HEK293 (cell line): ENCODE measurements at regions not wholly inside any gene's neighbourhood (a gene's known extent, or its start where the extent isn't known, plus 50 kb on each side); places are given as distances from the start of the nearest gene placed in this dataset.
A peak's percentile ranks its signal among the peaks of the same experiment; 100 is the strongest.
"Not testable (repeated sequence)": the region's sequence is repeated elsewhere in the genome, so short reads cannot be mapped to it uniquely, and the experiment has no call there.

Source experiments
- CTCF ChIA-PET: fragments of 350-600 bp; formaldehyde crosslinking; extraction: SDS; loops from one replicate; lab custom pipeline; 2021; ENCODE audit warnings: antibody characterized with exemption; lab: Yijun Ruan, JAX
- POLR2A ChIA-PET: fragments of 300-600 bp; formaldehyde crosslinking; extraction: SDS; loops from one replicate; lab custom pipeline; 2020; ENCODE audit warnings: antibody characterized with exemption, inconsistent platforms; lab: Yijun Ruan, JAX
- H3K27ac ChIP-seq: fragments of 200-500 bp; sonication (Bioruptor generic); 2 replicates; pipeline ENCODE4 v1.5.1; 2014; ENCODE audit warnings: low read depth, low read length, control low read depth, inconsistent platforms; ENCODE audit errors: extremely low read depth
- H3K36me3 ChIP-seq, 2 experiments: fragments of 200-500 bp in 1 of 2; sonication (Bioruptor generic) in 1 of 2; 1 replicate in 1 of 2; 2 replicates in 1 of 2; pipeline ENCODE4 v1.5.1; 2014 to 2017; ENCODE audit warnings: inconsistent platforms in 2 of 2, low read length in 2 of 2; ENCODE audit not compliant: control insufficient read depth in 2 of 2, insufficient read depth in 1 of 2
- H3K4me1 ChIP-seq: fragments of 200-500 bp; sonication (Bioruptor generic); 2 replicates; pipeline ENCODE4 v1.5.1; 2014; ENCODE audit warnings: mild to moderate bottlenecking, low read length, inconsistent platforms; ENCODE audit not compliant: control insufficient read depth, insufficient read depth
- H3K4me3 ChIP-seq: 2 replicates; pipeline ENCODE4 v1.5.1; 2011; ENCODE audit warnings: low read depth, mild to moderate bottlenecking, control low read depth, low read length, moderate library complexity
- H3K9me3 ChIP-seq: fragments of 200-500 bp; sonication (Bioruptor generic); 2 replicates; pipeline ENCODE4 v1.5.1; 2014; ENCODE audit warnings: low read depth, low read length, inconsistent platforms; ENCODE audit not compliant: control insufficient read depth, insufficient read depth
- EGR2 ChIP-seq: fragments of 450-650 bp; formaldehyde crosslinking; IDR thresholded peaks from 2 replicates; pipeline ENCODE4 v1.5.1; 2016; ENCODE audit warnings: low read depth, missing biosample characterization, missing genetic modification characterization
- GLIS1 ChIP-seq: fragments of 450-650 bp; formaldehyde crosslinking; IDR thresholded peaks from 2 replicates; pipeline ENCODE4 v1.5.1; 2016; ENCODE audit warnings: missing biosample characterization, missing genetic modification characterization
- GLIS2 ChIP-seq: fragments of 450-650 bp; formaldehyde crosslinking; IDR thresholded peaks from 2 replicates; pipeline ENCODE4 v1.5.1; 2016; ENCODE audit warnings: missing biosample characterization, missing genetic modification characterization
- HOXA7 ChIP-seq: sonication (generic); formaldehyde crosslinking; IDR thresholded peaks from 2 replicates; pipeline ENCODE4 v1.8.1; 2022; ENCODE audit warnings: missing genetic modification reagents, borderline replicate concordance
- MZF1 ChIP-seq: fragments of 450-650 bp; formaldehyde crosslinking; IDR thresholded peaks from 2 replicates; pipeline ENCODE4 v1.5.1; 2017; ENCODE audit warnings: missing biosample characterization, missing genetic modification characterization, borderline replicate concordance
- ZFP37 ChIP-seq: fragments of 450-650 bp; formaldehyde crosslinking; IDR thresholded peaks from 2 replicates; pipeline ENCODE4 v1.5.1; 2016; ENCODE audit warnings: missing biosample characterization, missing genetic modification characterization
- ZNF146 ChIP-seq: fragments of 450-650 bp; formaldehyde crosslinking; IDR thresholded peaks from 2 replicates; pipeline ENCODE4 v1.5.1; 2016; ENCODE audit warnings: missing biosample characterization, missing genetic modification characterization
- ZNF155 ChIP-seq: fragments of 450-650 bp; formaldehyde crosslinking; IDR thresholded peaks from 2 replicates; pipeline ENCODE4 v1.5.1; 2016; ENCODE audit warnings: missing biosample characterization, missing genetic modification characterization
- ZNF19 ChIP-seq: fragments of 450-650 bp; formaldehyde crosslinking; IDR thresholded peaks from 2 replicates; pipeline ENCODE4; 2016; ENCODE audit warnings: missing biosample characterization, missing genetic modification characterization, low read depth
- ZNF404 ChIP-seq: fragments of 450-650 bp; formaldehyde crosslinking; IDR thresholded peaks from 2 replicates; pipeline ENCODE4 v1.5.1; 2017; ENCODE audit warnings: missing biosample characterization, missing genetic modification characterization
- ZNF624 ChIP-seq: fragments of 450-650 bp; formaldehyde crosslinking; IDR thresholded peaks from 2 replicates; pipeline ENCODE4 v1.5.1; 2017; ENCODE audit warnings: missing biosample characterization, missing genetic modification characterization
- ZNF626 ChIP-seq: fragments of 450-650 bp; sonication (Bioruptor Pico); formaldehyde crosslinking; IDR thresholded peaks from 2 replicates; pipeline ENCODE4 v1.5.1; 2018; ENCODE audit warnings: missing biosample characterization, missing genetic modification characterization, inconsistent platforms
- ZNF701 ChIP-seq: fragments of 450-650 bp; formaldehyde crosslinking; IDR thresholded peaks from 2 replicates; pipeline ENCODE4 v1.5.1; 2016; ENCODE audit warnings: missing biosample characterization, missing genetic modification characterization
- ZNF707 ChIP-seq: fragments of 450-650 bp; formaldehyde crosslinking; IDR thresholded peaks from 2 replicates; pipeline ENCODE4 v1.5.1; 2016; ENCODE audit warnings: missing biosample characterization, missing genetic modification characterization
- ZNF792 ChIP-seq: fragments of 450-650 bp; formaldehyde crosslinking; IDR thresholded peaks from 2 replicates; pipeline ENCODE4 v1.5.1; 2016; ENCODE audit warnings: missing biosample characterization, missing genetic modification characterization
- ZNF843 ChIP-seq: fragments of 450-650 bp; formaldehyde crosslinking; IDR thresholded peaks from 2 replicates; pipeline ENCODE4 v1.5.1; 2016; ENCODE audit warnings: missing biosample characterization, missing genetic modification characterization
- ZSCAN30 ChIP-seq: fragments of 450-650 bp; IDR thresholded peaks from 2 replicates; pipeline ENCODE4 v1.5.1; 2018; ENCODE audit warnings: missing biosample characterization, mild to moderate bottlenecking, missing genetic modification characterization, moderate library complexity
- TF ChIP-seq, protein P1 (sequence below): fragments of 450-650 bp; formaldehyde crosslinking; IDR thresholded peaks from 2 replicates; pipeline ENCODE4 v1.5.1; 2016; ENCODE audit warnings: missing biosample characterization, missing genetic modification characterization
- TF ChIP-seq, protein P2 (sequence below): fragments of 450-650 bp; formaldehyde crosslinking; IDR thresholded peaks from 2 replicates; pipeline ENCODE4 v1.5.1; 2016; ENCODE audit warnings: missing biosample characterization, missing genetic modification characterization
- TF ChIP-seq, protein P3 (sequence below): fragments of 450-650 bp; formaldehyde crosslinking; IDR thresholded peaks from 2 replicates; pipeline ENCODE4 v1.5.1; 2016; ENCODE audit warnings: missing biosample characterization, missing genetic modification characterization
- TF ChIP-seq, protein P4 (sequence below): fragments of 450-650 bp; IDR thresholded peaks from 2 replicates; pipeline ENCODE4 v1.5.1; 2018; ENCODE audit warnings: missing biosample characterization, missing genetic modification characterization
- TF ChIP-seq, protein P5 (sequence below): fragments of 450-650 bp; formaldehyde crosslinking; IDR thresholded peaks from 2 replicates; pipeline ENCODE4 v1.5.1; 2016; ENCODE audit warnings: missing biosample characterization, missing genetic modification characterization
- TF ChIP-seq, protein P6 (sequence below): fragments of 450-650 bp; formaldehyde crosslinking; IDR thresholded peaks from 2 replicates; pipeline ENCODE4 v1.5.1; 2016; ENCODE audit warnings: missing biosample characterization, missing genetic modification characterization

DNA sequence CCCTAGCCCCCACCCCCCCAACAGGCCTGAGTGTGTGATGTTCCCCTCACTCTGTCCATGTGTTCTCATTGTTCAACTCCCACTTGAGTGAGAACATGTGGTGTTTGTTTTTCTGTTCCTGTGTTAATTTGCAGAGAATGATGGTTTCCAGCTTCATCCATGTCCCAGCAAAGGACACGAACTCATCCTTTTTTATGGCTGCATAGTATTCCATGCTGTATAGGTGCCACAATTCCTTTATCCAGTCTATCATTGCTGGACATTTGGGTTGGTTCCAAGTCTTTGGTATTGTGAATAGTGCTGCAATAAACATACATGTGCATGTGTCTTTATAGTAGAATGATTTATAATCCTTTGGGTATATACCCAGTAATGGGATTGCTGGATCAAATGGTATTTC, 175.1 kb upstream of the FST start:
- H3K36me3 ChIP-seq, H3K4me1 ChIP-seq, POLR2A ChIA-PET, H3K4me3 ChIP-seq, CTCF ChIA-PET, H3K9me3 ChIP-seq, H3K27ac ChIP-seq: not testable (repeated sequence)
- peak; percentile 50; the same call in 1 of the 2 replicates for TF ChIP-seq ZNF146

DNA sequence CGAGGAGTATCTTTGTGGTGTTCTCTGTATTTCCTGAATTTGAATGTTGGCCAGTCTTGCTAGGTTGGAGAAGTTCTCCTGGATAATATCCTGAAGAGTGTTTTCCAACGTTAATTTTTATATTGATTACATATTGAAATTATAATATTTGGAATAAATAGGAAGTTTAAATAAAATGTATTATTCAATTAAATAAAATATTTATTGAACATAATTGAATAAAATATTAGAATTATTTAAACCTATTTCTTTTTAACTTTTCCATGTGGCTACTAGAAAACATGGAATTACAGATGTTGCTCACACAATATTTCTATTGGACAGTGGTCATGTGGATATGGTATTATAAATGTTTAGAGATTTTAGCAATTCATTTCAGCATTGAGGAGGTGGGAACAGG, 170.8 kb upstream of the FST start:
- Histone ChIP-seq H3K27ac (no peak overlapping the region), H3K4me3 (no peak overlapping the region), H3K9me3 (no peaks in the 10 kb centered on the region), H3K36me3 (no peaks in the 10 kb centered on the region), H3K4me1 (no peaks in the 10 kb centered on the region)
- TF ChIP-seq, protein P1, sequence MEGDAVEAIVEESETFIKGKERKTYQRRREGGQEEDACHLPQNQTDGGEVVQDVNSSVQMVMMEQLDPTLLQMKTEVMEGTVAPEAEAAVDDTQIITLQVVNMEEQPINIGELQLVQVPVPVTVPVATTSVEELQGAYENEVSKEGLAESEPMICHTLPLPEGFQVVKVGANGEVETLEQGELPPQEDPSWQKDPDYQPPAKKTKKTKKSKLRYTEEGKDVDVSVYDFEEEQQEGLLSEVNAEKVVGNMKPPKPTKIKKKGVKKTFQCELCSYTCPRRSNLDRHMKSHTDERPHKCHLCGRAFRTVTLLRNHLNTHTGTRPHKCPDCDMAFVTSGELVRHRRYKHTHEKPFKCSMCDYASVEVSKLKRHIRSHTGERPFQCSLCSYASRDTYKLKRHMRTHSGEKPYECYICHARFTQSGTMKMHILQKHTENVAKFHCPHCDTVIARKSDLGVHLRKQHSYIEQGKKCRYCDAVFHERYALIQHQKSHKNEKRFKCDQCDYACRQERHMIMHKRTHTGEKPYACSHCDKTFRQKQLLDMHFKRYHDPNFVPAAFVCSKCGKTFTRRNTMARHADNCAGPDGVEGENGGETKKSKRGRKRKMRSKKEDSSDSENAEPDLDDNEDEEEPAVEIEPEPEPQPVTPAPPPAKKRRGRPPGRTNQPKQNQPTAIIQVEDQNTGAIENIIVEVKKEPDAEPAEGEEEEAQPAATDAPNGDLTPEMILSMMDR (tag by site-specific recombination) = no peak
- no peak for TF ChIP-seq GLIS1 (tag by site-specific recombination)
- TF ChIP-seq ZFP37 (tag by site-specific recombination) = no peak
- no peak for TF ChIP-seq ZNF155 (tag by site-specific recombination)
- TF ChIP-seq ZNF404 (tag by site-specific recombination) = no peak
- TF ChIP-seq, protein P2, sequence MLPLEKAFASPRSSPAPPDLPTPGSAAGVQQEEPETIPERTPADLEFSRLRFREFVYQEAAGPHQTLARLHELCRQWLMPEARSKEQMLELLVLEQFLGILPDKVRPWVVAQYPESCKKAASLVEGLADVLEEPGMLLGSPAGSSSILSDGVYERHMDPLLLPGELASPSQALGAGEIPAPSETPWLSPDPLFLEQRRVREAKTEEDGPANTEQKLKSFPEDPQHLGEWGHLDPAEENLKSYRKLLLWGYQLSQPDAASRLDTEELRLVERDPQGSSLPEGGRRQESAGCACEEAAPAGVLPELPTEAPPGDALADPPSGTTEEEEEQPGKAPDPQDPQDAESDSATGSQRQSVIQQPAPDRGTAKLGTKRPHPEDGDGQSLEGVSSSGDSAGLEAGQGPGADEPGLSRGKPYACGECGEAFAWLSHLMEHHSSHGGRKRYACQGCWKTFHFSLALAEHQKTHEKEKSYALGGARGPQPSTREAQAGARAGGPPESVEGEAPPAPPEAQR (tag by site-specific recombination) = no peak
- TF ChIP-seq, protein P3, sequence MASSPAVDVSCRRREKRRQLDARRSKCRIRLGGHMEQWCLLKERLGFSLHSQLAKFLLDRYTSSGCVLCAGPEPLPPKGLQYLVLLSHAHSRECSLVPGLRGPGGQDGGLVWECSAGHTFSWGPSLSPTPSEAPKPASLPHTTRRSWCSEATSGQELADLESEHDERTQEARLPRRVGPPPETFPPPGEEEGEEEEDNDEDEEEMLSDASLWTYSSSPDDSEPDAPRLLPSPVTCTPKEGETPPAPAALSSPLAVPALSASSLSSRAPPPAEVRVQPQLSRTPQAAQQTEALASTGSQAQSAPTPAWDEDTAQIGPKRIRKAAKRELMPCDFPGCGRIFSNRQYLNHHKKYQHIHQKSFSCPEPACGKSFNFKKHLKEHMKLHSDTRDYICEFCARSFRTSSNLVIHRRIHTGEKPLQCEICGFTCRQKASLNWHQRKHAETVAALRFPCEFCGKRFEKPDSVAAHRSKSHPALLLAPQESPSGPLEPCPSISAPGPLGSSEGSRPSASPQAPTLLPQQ = no peak
- no peak for TF ChIP-seq HOXA7 (CRISPR knock-in tag)
- TF ChIP-seq, protein P4, sequence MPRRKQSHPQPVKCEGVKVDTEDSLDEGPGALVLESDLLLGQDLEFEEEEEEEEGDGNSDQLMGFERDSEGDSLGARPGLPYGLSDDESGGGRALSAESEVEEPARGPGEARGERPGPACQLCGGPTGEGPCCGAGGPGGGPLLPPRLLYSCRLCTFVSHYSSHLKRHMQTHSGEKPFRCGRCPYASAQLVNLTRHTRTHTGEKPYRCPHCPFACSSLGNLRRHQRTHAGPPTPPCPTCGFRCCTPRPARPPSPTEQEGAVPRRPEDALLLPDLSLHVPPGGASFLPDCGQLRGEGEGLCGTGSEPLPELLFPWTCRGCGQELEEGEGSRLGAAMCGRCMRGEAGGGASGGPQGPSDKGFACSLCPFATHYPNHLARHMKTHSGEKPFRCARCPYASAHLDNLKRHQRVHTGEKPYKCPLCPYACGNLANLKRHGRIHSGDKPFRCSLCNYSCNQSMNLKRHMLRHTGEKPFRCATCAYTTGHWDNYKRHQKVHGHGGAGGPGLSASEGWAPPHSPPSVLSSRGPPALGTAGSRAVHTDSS (tag by site-specific recombination) = no peak
- TF ChIP-seq ZNF843 (tag by site-specific recombination) = no peak
- TF ChIP-seq ZNF626 = no peak
- POLR2A ChIA-PET = no interaction called here
- CTCF ChIA-PET = no interaction called here

DNA sequence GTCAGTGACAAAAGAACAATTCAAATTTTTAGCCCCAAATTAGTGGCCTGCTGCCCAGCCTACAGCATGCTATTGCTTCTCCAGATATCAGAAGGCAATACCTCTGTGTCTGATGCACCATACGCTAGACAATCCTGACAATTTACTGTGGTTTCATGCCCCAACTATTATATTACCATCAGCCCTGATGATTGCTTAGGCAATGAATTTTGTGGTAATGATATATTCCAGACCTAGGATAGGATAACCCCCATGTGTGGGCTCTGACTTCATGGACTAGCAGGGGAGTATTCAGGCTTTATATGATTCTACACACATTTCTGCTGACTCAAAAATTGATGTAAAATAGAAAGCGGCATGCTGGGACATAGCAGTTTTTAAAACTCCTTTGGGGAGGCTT, 168.7 kb upstream of the FST start:
- CTCF ChIA-PET = no interaction called here
- no peaks in the 10 kb centered on the region for H3K4me1 ChIP-seq
- POLR2A ChIA-PET = no interaction called here
- H3K27ac ChIP-seq = no peak overlapping the region
- H3K36me3 ChIP-seq = no peaks in the 10 kb centered on the region
- H3K4me3 ChIP-seq = no peak overlapping the region
- no peaks in the 10 kb centered on the region for H3K9me3 ChIP-seq
- TF ChIP-seq HOXA7 (CRISPR knock-in tag) (no peak), EGR2 (tag by site-specific recombination) (no peak), ZNF19 (tag by site-specific recombination) (no peak), ZNF701 (tag by site-specific recombination) (no peak), GLIS2 (tag by site-specific recombination) (no peak), ZNF624 (tag by site-specific recombination) (no peak), ZNF707 (tag by site-specific recombination) (no peak), ZNF792 (tag by site-specific recombination) (no peak), MZF1 (tag by site-specific recombination) (no peak), ZSCAN30 (tag by site-specific recombination) (no peak)
- TF ChIP-seq, protein P5, sequence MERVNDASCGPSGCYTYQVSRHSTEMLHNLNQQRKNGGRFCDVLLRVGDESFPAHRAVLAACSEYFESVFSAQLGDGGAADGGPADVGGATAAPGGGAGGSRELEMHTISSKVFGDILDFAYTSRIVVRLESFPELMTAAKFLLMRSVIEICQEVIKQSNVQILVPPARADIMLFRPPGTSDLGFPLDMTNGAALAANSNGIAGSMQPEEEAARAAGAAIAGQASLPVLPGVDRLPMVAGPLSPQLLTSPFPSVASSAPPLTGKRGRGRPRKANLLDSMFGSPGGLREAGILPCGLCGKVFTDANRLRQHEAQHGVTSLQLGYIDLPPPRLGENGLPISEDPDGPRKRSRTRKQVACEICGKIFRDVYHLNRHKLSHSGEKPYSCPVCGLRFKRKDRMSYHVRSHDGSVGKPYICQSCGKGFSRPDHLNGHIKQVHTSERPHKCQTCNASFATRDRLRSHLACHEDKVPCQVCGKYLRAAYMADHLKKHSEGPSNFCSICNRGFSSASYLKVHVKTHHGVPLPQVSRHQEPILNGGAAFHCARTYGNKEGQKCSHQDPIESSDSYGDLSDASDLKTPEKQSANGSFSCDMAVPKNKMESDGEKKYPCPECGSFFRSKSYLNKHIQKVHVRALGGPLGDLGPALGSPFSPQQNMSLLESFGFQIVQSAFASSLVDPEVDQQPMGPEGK (tag by site-specific recombination) = no peak
- TF ChIP-seq, protein P6, sequence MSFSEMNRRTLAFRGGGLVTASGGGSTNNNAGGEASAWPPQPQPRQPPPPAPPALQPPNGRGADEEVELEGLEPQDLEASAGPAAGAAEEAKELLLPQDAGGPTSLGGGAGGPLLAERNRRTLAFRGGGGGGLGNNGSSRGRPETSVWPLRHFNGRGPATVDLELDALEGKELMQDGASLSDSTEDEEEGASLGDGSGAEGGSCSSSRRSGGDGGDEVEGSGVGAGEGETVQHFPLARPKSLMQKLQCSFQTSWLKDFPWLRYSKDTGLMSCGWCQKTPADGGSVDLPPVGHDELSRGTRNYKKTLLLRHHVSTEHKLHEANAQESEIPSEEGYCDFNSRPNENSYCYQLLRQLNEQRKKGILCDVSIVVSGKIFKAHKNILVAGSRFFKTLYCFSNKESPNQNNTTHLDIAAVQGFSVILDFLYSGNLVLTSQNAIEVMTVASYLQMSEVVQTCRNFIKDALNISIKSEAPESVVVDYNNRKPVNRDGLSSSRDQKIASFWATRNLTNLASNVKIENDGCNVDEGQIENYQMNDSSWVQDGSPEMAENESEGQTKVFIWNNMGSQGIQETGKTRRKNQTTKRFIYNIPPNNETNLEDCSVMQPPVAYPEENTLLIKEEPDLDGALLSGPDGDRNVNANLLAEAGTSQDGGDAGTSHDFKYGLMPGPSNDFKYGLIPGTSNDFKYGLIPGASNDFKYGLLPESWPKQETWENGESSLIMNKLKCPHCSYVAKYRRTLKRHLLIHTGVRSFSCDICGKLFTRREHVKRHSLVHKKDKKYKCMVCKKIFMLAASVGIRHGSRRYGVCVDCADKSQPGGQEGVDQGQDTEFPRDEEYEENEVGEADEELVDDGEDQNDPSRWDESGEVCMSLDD = no peak
